H1 (cell line): ENCODE measurements at regions not wholly inside any gene's neighbourhood (a gene's known extent, or its start where the extent isn't known, plus 50 kb on each side); places are given as distances from the start of the nearest gene placed in this dataset.

Source experiments
- CTCF ChIA-PET: fragments of 300-600 bp; sonication (Branson Sonifier 250); formaldehyde crosslinking; loops from one replicate; lab custom pipeline; 2021; ENCODE audit not compliant: partially characterized antibody; lab: Charles Lee
- POLR2A ChIA-PET: fragments of 300-600 bp; sonication (Branson Sonifier 250); formaldehyde crosslinking; loops from one replicate; lab custom pipeline; 2021; ENCODE audit warnings: inconsistent platforms; ENCODE audit not compliant: partially characterized antibody; lab: Charles Lee
- DNase-seq, 2 experiments: peaks; one replicate each; pipeline versions ENCODE4 v3.0.0 to v3.0.0-alpha.2; 2010 to 2022; ENCODE audit warnings: low spot score in 2 of 2, low read depth in 1 of 2, mixed read lengths in 1 of 2
- FAIRE-seq: peaks from 2 replicates; lab custom pipeline; 2011; peaks lifted over from hg19 to GRCh38; lab: Jason Lieb, UNC
- H2AFZ ChIP-seq: 2 replicates; pipeline ENCODE4 v1.8.1; 2012; ENCODE audit warnings: low read length, inconsistent platforms
- H2AK5ac ChIP-seq: 2 replicates; pipeline ENCODE4 v1.6.1; 2013; ENCODE audit warnings: low read depth, low read length
- H2BK120ac ChIP-seq: replicated peaks from 2 replicates; pipeline ENCODE3; 2013; ENCODE audit warnings: low read depth, low read length, inconsistent platforms
- H2BK12ac ChIP-seq: 2 replicates; pipeline ENCODE4 v1.6.1; 2013; ENCODE audit warnings: low read depth, low read length
- H2BK15ac ChIP-seq: 2 replicates; pipeline ENCODE4 v1.6.1; 2013; ENCODE audit warnings: low read length
- H2BK20ac ChIP-seq: 2 replicates; pipeline ENCODE4 v1.6.1; 2013; ENCODE audit warnings: low read length
- H2BK5ac ChIP-seq: 2 replicates; pipeline ENCODE4 v1.6.1; 2013; ENCODE audit warnings: low read depth, low read length
- H3K14ac ChIP-seq: 2 replicates; pipeline ENCODE4 v1.6.1; 2013; ENCODE audit warnings: inconsistent platforms; ENCODE audit not compliant: insufficient read length
- H3K18ac ChIP-seq: 2 replicates; pipeline ENCODE4 v1.6.1; 2013; ENCODE audit warnings: low read length; ENCODE audit errors: extremely low read depth
- H3K23ac ChIP-seq: 2 replicates; pipeline ENCODE4 v1.6.1; 2013; ENCODE audit warnings: inconsistent platforms; ENCODE audit not compliant: insufficient read length
- H3K23me2 ChIP-seq: 2 replicates; pipeline ENCODE4 v1.6.1; 2013; ENCODE audit warnings: low read depth, low read length
- H3K27ac ChIP-seq: 2 replicates; pipeline ENCODE4 v1.6.1; 2011; ENCODE audit warnings: low read depth, low read length, inconsistent platforms
- H3K27me3 ChIP-seq, 4 experiments: replicated peaks in 1 of 4; 1 replicate in 1 of 4; 2 replicates in 3 of 4; pipeline versions ENCODE4 v1.6.1 to v1.8.1; 2011 to 2013; ENCODE audit warnings: low read length in 3 of 4, mild to moderate bottlenecking in 3 of 4, inconsistent platforms in 2 of 4, mixed read lengths in 2 of 4, moderate library complexity in 1 of 4; ENCODE audit not compliant: control insufficient read depth in 3 of 4, insufficient read depth in 3 of 4; ENCODE audit errors: extremely low read depth in 1 of 4
- H3K36me3 ChIP-seq, 4 experiments: 2 replicates each; pipeline versions ENCODE4 v1.6.1 to v1.8.1; 2011 to 2013; ENCODE audit warnings: mild to moderate bottlenecking in 4 of 4, low read length in 3 of 4, moderate library complexity in 2 of 4, control low read depth in 1 of 4, inconsistent platforms in 1 of 4; ENCODE audit not compliant: insufficient read depth in 4 of 4, control insufficient read depth in 2 of 4
- H3K4ac ChIP-seq: replicated peaks from 2 replicates; pipeline ENCODE3; 2013; ENCODE audit warnings: low read length, low read depth, mixed read lengths, inconsistent platforms; ENCODE audit not compliant: insufficient read length
- H3K4me1 ChIP-seq, 4 experiments: replicated peaks in 1 of 4; 1 replicate in 1 of 4; 2 replicates in 3 of 4; pipeline versions ENCODE4 v1.6.1 to v1.8.1; 2011 to 2013; ENCODE audit warnings: low read length in 3 of 4, inconsistent platforms in 2 of 4, mixed read lengths in 1 of 4; ENCODE audit not compliant: insufficient read depth in 4 of 4, control insufficient read depth in 3 of 4
- H3K4me2 ChIP-seq, 2 experiments: 2 replicates each; pipeline versions ENCODE4 v1.6.1 to v1.8.1; 2011 to 2013; ENCODE audit warnings: low read depth in 2 of 2, low read length in 2 of 2, control low read depth in 1 of 2, inconsistent platforms in 1 of 2, mild to moderate bottlenecking in 1 of 2; ENCODE audit not compliant: insufficient read depth in 1 of 2
- H3K4me3 ChIP-seq, 4 experiments: fragments of 200-600, 300-600 bp in 1 of 4; sonication (generic), shearing (Covaris generic), sonication (Bioruptor Twin) in 1 of 4; 2 replicates each; pipeline versions ENCODE4 v1.5.1 to v1.8.1; 2011 to 2016; ENCODE audit warnings: low read length in 4 of 4, low read depth in 3 of 4, control low read depth in 2 of 4, inconsistent platforms in 2 of 4, mild to moderate bottlenecking in 2 of 4, mixed read lengths in 1 of 4, moderate library complexity in 1 of 4; ENCODE audit not compliant: insufficient read depth in 2 of 4; ENCODE audit errors: extremely low read depth in 1 of 4
- H3K56ac ChIP-seq: replicated peaks from 2 replicates; pipeline ENCODE3; 2013; ENCODE audit warnings: low read depth, mild to moderate bottlenecking, mixed read lengths, low read length, inconsistent platforms; ENCODE audit not compliant: insufficient read length
- H3K79me1 ChIP-seq: 2 replicates; pipeline ENCODE4 v1.6.1; 2013; ENCODE audit warnings: low read depth, low read length, control low read depth
- H3K79me2 ChIP-seq, 2 experiments: 2 replicates each; pipeline versions ENCODE4 v1.6.1 to v1.8.1; 2012 to 2013; ENCODE audit warnings: low read length in 2 of 2, mild to moderate bottlenecking in 2 of 2, inconsistent platforms in 1 of 2; ENCODE audit not compliant: insufficient read depth in 2 of 2, control insufficient read depth in 1 of 2
- H3K9ac ChIP-seq, 4 experiments: replicated peaks in 1 of 4; 1 replicate in 1 of 4; 2 replicates in 3 of 4; pipeline versions ENCODE4 v1.6.1 to v1.8.1; 2011 to 2013; ENCODE audit warnings: low read depth in 3 of 4, low read length in 3 of 4, control low read depth in 2 of 4, mild to moderate bottlenecking in 2 of 4, moderate library complexity in 2 of 4, inconsistent platforms in 1 of 4; ENCODE audit errors: extremely low read depth in 1 of 4
- H3K9me3 ChIP-seq, 2 experiments: 2 replicates each; pipeline versions ENCODE4 v1.6.1 to v1.8.1; 2012 to 2013; ENCODE audit warnings: mild to moderate bottlenecking in 2 of 2, moderate library complexity in 2 of 2, control low read depth in 1 of 2, inconsistent platforms in 1 of 2, low read depth in 1 of 2, low read length in 1 of 2, mixed read lengths in 1 of 2; ENCODE audit not compliant: insufficient read depth in 2 of 2
- H4K20me1 ChIP-seq, 2 experiments: replicated peaks in 1 of 2; 2 replicates each; pipeline versions ENCODE3 to v1.8.1; 2011 to 2013; ENCODE audit warnings: inconsistent platforms in 2 of 2, low read length in 2 of 2, mild to moderate bottlenecking in 1 of 2; ENCODE audit not compliant: insufficient read depth in 2 of 2, control insufficient read depth in 1 of 2
- H4K5ac ChIP-seq: 2 replicates; pipeline ENCODE4 v1.6.1; 2013; ENCODE audit warnings: low read length, low read depth, mixed read lengths, inconsistent platforms; ENCODE audit not compliant: insufficient read length
- H4K8ac ChIP-seq: 2 replicates; pipeline ENCODE4 v1.8.0; 2013; ENCODE audit warnings: mild to moderate bottlenecking, moderate library complexity, low read length, inconsistent platforms; ENCODE audit not compliant: insufficient read depth; ENCODE audit errors: extremely low read depth
- H4K91ac ChIP-seq: replicated peaks from 2 replicates; pipeline ENCODE3; 2013; ENCODE audit warnings: low read length, mixed read lengths, inconsistent platforms; ENCODE audit not compliant: insufficient read length
- CBX8 ChIP-seq: fragments of 300-800, 300-1000 bp; sonication (generic); IDR thresholded peaks from 2 replicates; pipeline ENCODE4 v1.7.1; 2016; ENCODE audit warnings: low read depth, low read length, borderline replicate concordance
- CHD1 ChIP-seq: IDR thresholded peaks from 2 replicates; pipeline ENCODE4 v1.6.1; 2012; ENCODE audit warnings: low read depth, low read length, improper control_type of control experiment
- EP300 ChIP-seq, 2 experiments: IDR thresholded peaks; 1 replicate in 1 of 2; 2 replicates in 1 of 2; pipeline ENCODE4 v1.6.1; 2011 to 2012; ENCODE audit warnings: low read depth in 2 of 2, low read length in 2 of 2, mild to moderate bottlenecking in 2 of 2, borderline replicate concordance in 1 of 2, inconsistent platforms in 1 of 2, moderate library complexity in 1 of 2
- EZH2 ChIP-seq: fragments of 200-600 bp; sonication (generic); IDR thresholded peaks from 2 replicates; pipeline ENCODE4 v1.7.1; 2012; ENCODE audit warnings: low read depth, mild to moderate bottlenecking, moderate library complexity, low read length, inconsistent platforms; ENCODE audit not compliant: severe bottlenecking
- KDM5A ChIP-seq: fragments of 200-600 bp; IDR thresholded peaks from 2 replicates; pipeline ENCODE4 v1.7.1; 2012; ENCODE audit warnings: mild to moderate bottlenecking, low read length, inconsistent platforms, mixed read lengths
- POU5F1 ChIP-seq: IDR thresholded peaks from 2 replicates; pipeline ENCODE4 v1.6.1; 2011; ENCODE audit warnings: low read depth, mild to moderate bottlenecking, low read length, moderate library complexity
- RFX5 ChIP-seq: IDR thresholded peaks from 2 replicates; pipeline ENCODE4 v1.6.1; 2011; ENCODE audit warnings: low read depth, low read length, improper control_type of control experiment, borderline replicate concordance
- RXRA ChIP-seq: IDR thresholded peaks from 2 replicates; pipeline ENCODE4 v1.6.1; 2011; ENCODE audit warnings: low read depth, mild to moderate bottlenecking, low read length, moderate library complexity; ENCODE audit not compliant: insufficient read depth
- SP1 ChIP-seq: IDR thresholded peaks from 2 replicates; pipeline ENCODE4 v1.6.1; 2011; ENCODE audit warnings: low read depth, low read length
- SUZ12 ChIP-seq: fragments of 200-600 bp; sonication (generic); IDR thresholded peaks from 2 replicates; pipeline ENCODE4 v1.6.1; 2012; ENCODE audit warnings: mild to moderate bottlenecking, inconsistent platforms, low read length, moderate library complexity, mixed read lengths
- TEAD4 ChIP-seq: IDR thresholded peaks from 2 replicates; pipeline ENCODE4 v1.6.1; 2012; ENCODE audit warnings: low read depth, low read length, inconsistent platforms, mixed read lengths
- WGBS, 2 experiments: shearing (Covaris generic) in 1 of 2; methylation state at CpG; one replicate each; pipeline versions ENCODE4 v1.1.6 to v1.1.7; 2013 to 2015; ENCODE audit warnings: low lambda C conversion rate in 2 of 2, mixed read lengths in 2 of 2, inconsistent platforms in 1 of 2, low coverage in 1 of 2, missing lambda C conversion rate in 1 of 2; ENCODE audit not compliant: insufficient replicate concordance in 2 of 2, insufficient coverage in 1 of 2, insufficient read length in 1 of 2; ENCODE audit errors: extremely low coverage in 1 of 2, missing lambda C conversion rate in 1 of 2; 5-methylcytosine and 5-hydroxymethylcytosine counted together
- TF ChIP-seq, protein P1 (sequence below): IDR thresholded peaks from 2 replicates; pipeline ENCODE4 v1.6.1; 2012; ENCODE audit warnings: low read length, inconsistent platforms
- TF ChIP-seq, protein P2 (sequence below): IDR thresholded peaks from 2 replicates; pipeline ENCODE4 v1.6.1; 2011; ENCODE audit warnings: low read depth, mild to moderate bottlenecking, low read length; ENCODE audit not compliant: insufficient read depth

DNA sequence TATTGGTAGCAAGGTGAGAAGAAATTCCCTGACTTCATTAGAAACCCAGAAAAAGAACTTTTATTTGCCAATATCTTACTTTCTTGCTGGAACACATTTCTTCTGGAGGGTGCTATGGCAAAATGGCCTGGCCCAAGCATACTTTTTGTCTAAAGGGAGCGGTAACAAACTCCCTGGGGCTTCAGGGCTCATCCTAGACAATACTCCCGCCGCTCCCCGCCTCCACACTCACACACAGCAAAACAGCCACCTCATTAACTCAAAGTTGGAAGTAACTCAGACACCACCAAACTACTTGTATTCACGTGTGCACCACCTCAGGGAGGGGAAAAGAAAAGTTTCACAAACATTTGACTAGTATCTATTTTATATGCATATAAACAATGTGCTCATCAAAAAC, 75.7 kb downstream of the IGSF1 start:
- Histone ChIP-seq H3K18ac (no peak overlapping the region; the same call in 1 of the 2 replicates), H3K14ac (no peak overlapping the region), H3K27ac (no peak overlapping the region), H3K79me1 (no peaks in the 10 kb centered on the region), H3K4ac (no peak overlapping the region), H4K5ac (no peak overlapping the region), H2AFZ (no peak overlapping the region), H3K56ac (no peak overlapping the region), H3K9me3 (no peaks in the 10 kb centered on the region), H3K27me3 (no peaks in the 10 kb centered on the region), H3K4me1 (peaks cover 0 to 7% (median under 1%) of the 10 kb centered on the region in 4 experiments; a peak in 1 of 7 replicates), H4K20me1 (no peaks in the 10 kb centered on the region), H2AK5ac (no peak overlapping the region), H2BK15ac (no peak overlapping the region), H2BK20ac (no peak overlapping the region), H2BK12ac (no peak overlapping the region), H4K8ac (no peak overlapping the region), H2BK120ac (no peak overlapping the region), H3K23me2 (no peaks in the 10 kb centered on the region), H3K4me3 (no peak overlapping the region), H3K79me2 (no peaks in the 10 kb centered on the region), H2BK5ac (no peak overlapping the region), H3K9ac (no peak overlapping the region), H3K36me3 (no peaks in the 10 kb centered on the region), H3K4me2 (peak overlapping the region; percentile 6 to 51; a peak in 3 of 4 replicates), H4K91ac (no peak overlapping the region), H3K23ac (no peak overlapping the region)
- ChIA-PET POLR2A (no interaction called here), CTCF (no interaction called here)
- WGBS, 2 experiments = 39% methylated on average over 5 of the region's 5 CpGs; no CpG with 5 or more reads in 1 of the 2 experiments
- FAIRE-seq = no peak
- no peak for DNase-seq
- TF ChIP-seq SP1 = no peak
- TF ChIP-seq, protein P1, sequence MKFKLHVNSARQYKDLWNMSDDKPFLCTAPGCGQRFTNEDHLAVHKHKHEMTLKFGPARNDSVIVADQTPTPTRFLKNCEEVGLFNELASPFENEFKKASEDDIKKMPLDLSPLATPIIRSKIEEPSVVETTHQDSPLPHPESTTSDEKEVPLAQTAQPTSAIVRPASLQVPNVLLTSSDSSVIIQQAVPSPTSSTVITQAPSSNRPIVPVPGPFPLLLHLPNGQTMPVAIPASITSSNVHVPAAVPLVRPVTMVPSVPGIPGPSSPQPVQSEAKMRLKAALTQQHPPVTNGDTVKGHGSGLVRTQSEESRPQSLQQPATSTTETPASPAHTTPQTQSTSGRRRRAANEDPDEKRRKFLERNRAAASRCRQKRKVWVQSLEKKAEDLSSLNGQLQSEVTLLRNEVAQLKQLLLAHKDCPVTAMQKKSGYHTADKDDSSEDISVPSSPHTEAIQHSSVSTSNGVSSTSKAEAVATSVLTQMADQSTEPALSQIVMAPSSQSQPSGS = no peak
- no peak for TF ChIP-seq RFX5
- TF ChIP-seq, protein P2, sequence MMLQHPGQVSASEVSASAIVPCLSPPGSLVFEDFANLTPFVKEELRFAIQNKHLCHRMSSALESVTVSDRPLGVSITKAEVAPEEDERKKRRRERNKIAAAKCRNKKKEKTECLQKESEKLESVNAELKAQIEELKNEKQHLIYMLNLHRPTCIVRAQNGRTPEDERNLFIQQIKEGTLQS = no peak
- no peak for TF ChIP-seq KDM5A
- no peak for TF ChIP-seq EZH2
- no peak for TF ChIP-seq CBX8
- no peak for TF ChIP-seq RXRA
- no peak for TF ChIP-seq POU5F1
- TF ChIP-seq EP300 (IDR thresholded peaks at IDR 0.05; ENCODE audit: borderline replicate concordance in 1 of 2, low read depth in 2 of 2, low read length in 2 of 2) = no peak
- TF ChIP-seq SUZ12 = no peak
- no peak for TF ChIP-seq CHD1
- no peak for TF ChIP-seq TEAD4
